GM12878 (cell line): ENCODE measurements at regions not wholly inside any gene's neighbourhood (a gene's known extent, or its start where the extent isn't known, plus 50 kb on each side); places are given as distances from the start of the nearest gene placed in this dataset.

ENCODE experiments used
- ATAC-seq: fragments of 200-7000 bp; cut with Tn5 transposase; 3 replicates; pipeline ENCODE4 v1.9.1; 2020; ENCODE audit warnings: mild to moderate bottlenecking, moderate library complexity
- BruUV-seq: library from RNA; stranded (reverse); fragments of 400-500 nt; replicated peaks from 2 replicates; lab custom pipeline; 2021; lab: Mats Ljungman, UMichigan
- CTCF ChIA-PET: fragments of 300-600 bp; sonication (Branson Sonifier 250); formaldehyde crosslinking; extraction: SDS; loops from one replicate; lab custom pipeline; 2021; ENCODE audit warnings: inconsistent platforms; lab: Yijun Ruan, JAX
- POLR2A ChIA-PET: fragments of 350-600 bp; formaldehyde crosslinking; extraction: SDS; loops from one replicate; lab custom pipeline; 2021; ENCODE audit warnings: inconsistent platforms; lab: Charles Lee
- RAD21 ChIA-PET: fragments of 300-600 bp; sonication (Branson Sonifier 250); formaldehyde crosslinking; loops from one replicate; lab custom pipeline; 2023; ENCODE audit warnings: antibody characterized with exemption; ENCODE audit not compliant: unreplicated experiment; lab: Charles Lee
- SMC1A ChIA-PET: fragments of 300-600 bp; sonication (Branson Sonifier 250); formaldehyde crosslinking; loops from one replicate; lab custom pipeline; 2023; ENCODE audit not compliant: unreplicated experiment, uncharacterized antibody; lab: Charles Lee
- DNase-seq: peaks from one replicate; pipeline ENCODE4 v3.0.0-alpha.2; 2011; ENCODE audit warnings: low read depth, low spot score
- FAIRE-seq: peaks from 3 replicates; lab custom pipeline; 2011; peaks lifted over from hg19 to GRCh38; lab: Jason Lieb, UNC
- H2AFZ ChIP-seq: 2 replicates; pipeline ENCODE4 v1.6.0; 2011; ENCODE audit warnings: low read depth, low read length, control low read depth; ENCODE audit not compliant: control insufficient read depth
- H3K27ac ChIP-seq: 2 replicates; pipeline ENCODE4 v1.5.1; 2011; ENCODE audit warnings: control low read depth; ENCODE audit not compliant: control insufficient read depth, insufficient read depth
- H3K27me3 ChIP-seq, 2 experiments: replicated peaks in 1 of 2; 2 replicates each; pipeline versions ENCODE4 v1.6.0 to v1.6.1; 2011; ENCODE audit warnings: low read length in 1 of 2; ENCODE audit not compliant: control insufficient read depth in 2 of 2, insufficient read depth in 2 of 2
- H3K36me3 ChIP-seq, 2 experiments: 2 replicates each; pipeline ENCODE4 v1.5.1; 2011; ENCODE audit warnings: low read length in 1 of 2; ENCODE audit not compliant: control insufficient read depth in 2 of 2, insufficient read depth in 2 of 2
- H3K4me1 ChIP-seq: 2 replicates; pipeline ENCODE4 v1.6.1; 2011; ENCODE audit warnings: mild to moderate bottlenecking, low read length, moderate library complexity, mixed read lengths; ENCODE audit not compliant: control insufficient read depth, insufficient read depth
- H3K4me2 ChIP-seq: 2 replicates; pipeline ENCODE4 v1.6.0; 2011; ENCODE audit warnings: control low read depth; ENCODE audit not compliant: control insufficient read depth, insufficient read depth
- H3K4me3 ChIP-seq: fragments of 200-600 bp; sonication (generic); 2 replicates; pipeline ENCODE4 v1.5.1; 2016
- H3K79me2 ChIP-seq: 2 replicates; pipeline ENCODE4 v1.6.0; 2011; ENCODE audit warnings: low read length; ENCODE audit not compliant: control insufficient read depth, insufficient read depth
- H3K9ac ChIP-seq: 2 replicates; pipeline ENCODE4 v1.8.0; 2011; ENCODE audit warnings: low read length, control low read depth, mixed read lengths; ENCODE audit not compliant: control insufficient read depth, insufficient read depth
- H3K9me3 ChIP-seq: replicated peaks from 3 replicates; pipeline ENCODE4 v1.5.1; 2011; ENCODE audit warnings: mild to moderate bottlenecking, low read length; ENCODE audit not compliant: control insufficient read depth, insufficient read depth
- H4K20me1 ChIP-seq: 2 replicates; pipeline ENCODE4 v1.6.0; 2011; ENCODE audit not compliant: control insufficient read depth, insufficient read depth
- CUX1 ChIP-seq: IDR thresholded peaks from 2 replicates; pipeline ENCODE4 v1.6.1; 2012; ENCODE audit warnings: improper control_type of control experiment, low read depth, low read length; ENCODE audit not compliant: insufficient replicate concordance
- KAT2A ChIP-seq: conservative IDR thresholded peaks from 2 replicates; pipeline ENCODE4 v1.6.1; 2011; ENCODE audit warnings: low read depth, low read length; ENCODE audit not compliant: control insufficient read depth
- MXI1 ChIP-seq: fragments of 150-350 bp; IDR thresholded peaks from 2 replicates; pipeline ENCODE4 v1.6.1; 2011; ENCODE audit warnings: low read depth, mild to moderate bottlenecking, inconsistent platforms, low read length, improper control_type of control experiment
- POLR2AphosphoS2 ChIP-seq: IDR thresholded peaks from 2 replicates; pipeline ENCODE4 v1.6.1; 2011; ENCODE audit warnings: low read depth, mild to moderate bottlenecking, low read length, improper control_type of control experiment, moderate library complexity
- ZNF384 ChIP-seq: IDR thresholded peaks from 2 replicates; pipeline ENCODE4 v1.6.1; 2012; ENCODE audit warnings: low read depth, mild to moderate bottlenecking, low read length, improper control_type of control experiment, borderline replicate concordance
- WGBS: methylation state at CpG from one replicate; pipeline ENCODE4 v1.1.6; 2016; ENCODE audit warnings: low lambda C conversion rate; ENCODE audit not compliant: insufficient replicate concordance, insufficient coverage; ENCODE audit errors: missing lambda C conversion rate; 5-methylcytosine and 5-hydroxymethylcytosine counted together
- in situ Hi-C: fragments of 300-500 bp; cut with MboI; formaldehyde crosslinking; loops from 9 replicates; pipeline ENCODE4 v1.14.3; 2018; ENCODE audit warnings: mixed read lengths
- intact Hi-C: fragments of 100-400 bp; cut with micrococcal nuclease; formaldehyde crosslinking; loops from one replicate; pipeline ENCODE4 v1.14.2; 2022; ENCODE audit not compliant: unreplicated experiment

- H2AFZ ChIP-seq = no peak overlapping the region
- in situ Hi-C loops (no loop called here), intact Hi-C loops (no loop called here)
- H3K27ac ChIP-seq = no peak overlapping the region
- H3K36me3 ChIP-seq = no peaks in the 10 kb centered on the region
- no peaks in the 10 kb centered on the region for H3K79me2 ChIP-seq
- H4K20me1 ChIP-seq = no peaks in the 10 kb centered on the region
- TF ChIP-seq KAT2A = no peak
- no peak for TF ChIP-seq POLR2AphosphoS2
- no peak for TF ChIP-seq CUX1
- no peak for TF ChIP-seq ZNF384
- TF ChIP-seq MXI1 = no peak
- ATAC-seq (no peak), DNase-seq (no peak), FAIRE-seq (no peak)
- peaks cover 3% of the 10 kb centered on the region; the same call in 2 of the 3 replicates for H3K9me3 ChIP-seq
- no TSS peak for BruUV-seq
- SMC1A ChIA-PET = interaction anchor here (2.5 to 14.3 kb wide), 3 partner anchors 52 to 427 kb away, joined by 8 to 351 read pairs (median 163); no protein-coding TSS in a partner anchor
- 96% methylated on average over 3 of the region's 3 CpGs for WGBS
- POLR2A ChIA-PET = no interaction called here
- RAD21 ChIA-PET = interaction anchor here (1.8 to 12.6 kb wide), 2 partner anchors 52 to 412 kb away, joined by 9 to 291 read pairs; no protein-coding TSS in a partner anchor
- H3K4me3 ChIP-seq = no peak overlapping the region
- no peak overlapping the region for H3K4me2 ChIP-seq
- H3K4me1 ChIP-seq = no peaks in the 10 kb centered on the region
- CTCF ChIA-PET = interaction anchor here (2.8 to 19.7 kb wide), 3 partner anchors 50 to 429 kb away, joined by 14 to 312 read pairs (median 26); no protein-coding TSS in a partner anchor
- no peak overlapping the region for H3K9ac ChIP-seq
- H3K27me3 ChIP-seq = no peaks in the 10 kb centered on the region
Measured at GRCh38 chr2:37825586-37825985, 99.5 kb upstream of the RMDN2 start.
